ENCODE measurements at regions not wholly inside any gene's neighbourhood (a gene's known extent, or its start where the extent isn't known, plus 50 kb on each side); places are given as distances from the start of the nearest gene placed in this dataset.

DNA sequence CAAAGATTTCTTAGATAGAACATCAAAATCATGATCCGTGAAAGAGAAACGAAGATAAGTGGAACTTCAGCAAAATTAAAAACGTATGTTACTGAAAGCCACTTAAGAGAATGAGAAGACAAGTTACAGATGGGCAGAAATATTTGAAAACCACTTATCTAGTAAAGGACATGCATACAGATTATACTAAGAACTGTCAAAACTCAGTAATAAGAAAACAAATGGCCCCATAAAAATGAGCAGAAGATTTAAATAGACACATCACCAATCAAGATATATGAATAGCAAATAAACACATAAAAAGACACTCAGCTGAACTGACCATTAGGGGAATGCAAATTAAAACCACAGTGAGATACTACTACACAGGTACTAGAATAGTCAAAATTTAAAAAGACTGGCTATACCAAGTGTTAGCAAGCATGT is 343.7 kb downstream of the PTEN start:
- DNase-seq (ENCODE audit: low read depth), result no peak

DNA sequence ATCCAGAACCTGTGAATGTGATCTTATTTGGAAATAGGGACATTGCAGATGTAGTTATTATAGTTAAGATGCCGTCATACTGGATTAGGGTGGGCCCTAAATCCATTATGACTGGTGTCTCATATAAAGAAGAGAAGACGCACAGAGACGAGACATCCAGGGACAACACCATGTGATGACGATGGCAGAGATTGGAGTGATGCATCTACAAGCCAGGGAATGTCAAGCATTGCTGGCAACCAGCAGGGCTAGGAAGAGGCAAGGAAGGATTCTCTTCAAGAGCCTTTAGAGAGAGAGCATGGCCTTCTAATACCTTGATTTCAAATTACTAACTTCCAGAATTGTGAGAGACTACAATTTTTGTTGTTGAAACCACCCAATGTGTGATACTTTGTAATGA is 345.8 kb downstream of the PTEN start:
- no peak for DNase-seq (ENCODE audit: low read depth)

DNA sequence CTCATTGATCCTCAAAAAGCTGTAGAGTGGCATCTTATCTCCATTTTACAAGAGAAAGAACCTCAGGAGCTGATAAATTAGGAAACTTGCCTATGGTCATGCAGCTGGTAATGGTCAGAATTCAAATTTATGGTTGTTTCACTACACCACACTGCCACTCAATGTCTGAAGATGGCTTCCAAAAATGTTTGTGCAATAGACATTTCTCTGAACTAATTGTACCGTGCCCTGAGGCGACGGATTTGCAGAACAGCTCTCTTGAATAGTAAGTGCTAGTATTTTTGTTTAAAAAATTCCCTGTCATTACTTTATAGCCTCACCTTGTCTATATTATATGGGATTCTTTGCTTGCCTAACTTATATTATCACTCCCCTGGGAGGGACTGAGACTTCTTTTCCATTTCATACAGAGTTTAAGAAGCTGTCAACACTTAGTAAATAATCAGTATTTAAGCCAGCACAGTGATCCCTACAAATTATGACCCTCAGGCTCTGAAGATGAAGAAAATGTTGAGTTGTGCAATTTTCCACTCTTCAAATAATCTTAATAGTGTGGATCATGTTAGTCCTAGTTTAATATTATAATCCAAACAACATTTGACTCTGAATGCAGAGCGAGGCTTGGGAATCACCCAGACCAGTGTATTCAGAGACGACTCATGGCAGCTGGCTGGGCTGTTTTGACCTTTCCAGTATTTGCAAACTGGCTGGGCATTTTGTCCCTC is 346.6 kb downstream of the PTEN start:
- DNase-seq (ENCODE audit: low read depth), result no peak

DNA sequence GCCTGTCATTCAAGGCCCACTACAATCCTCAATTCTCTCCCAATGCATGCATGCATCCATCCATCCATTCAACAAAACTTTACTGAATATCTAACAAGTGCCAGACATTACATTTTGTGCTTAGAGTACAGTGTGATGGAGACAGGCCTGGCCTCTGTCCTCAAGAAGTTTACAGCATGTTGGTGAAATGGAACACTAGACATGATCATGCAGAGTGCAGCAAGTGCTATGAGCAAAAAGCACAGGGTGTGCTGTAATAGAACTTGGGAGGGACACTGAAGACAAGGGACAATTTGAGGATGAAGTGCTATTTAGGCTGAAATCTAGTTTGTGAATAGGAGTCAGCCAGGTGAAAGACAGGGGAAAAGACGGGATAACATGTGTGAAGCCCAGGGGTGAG is 347.8 kb downstream of the PTEN start:
- DNase-seq (ENCODE audit: low read depth), result no peak

DNA sequence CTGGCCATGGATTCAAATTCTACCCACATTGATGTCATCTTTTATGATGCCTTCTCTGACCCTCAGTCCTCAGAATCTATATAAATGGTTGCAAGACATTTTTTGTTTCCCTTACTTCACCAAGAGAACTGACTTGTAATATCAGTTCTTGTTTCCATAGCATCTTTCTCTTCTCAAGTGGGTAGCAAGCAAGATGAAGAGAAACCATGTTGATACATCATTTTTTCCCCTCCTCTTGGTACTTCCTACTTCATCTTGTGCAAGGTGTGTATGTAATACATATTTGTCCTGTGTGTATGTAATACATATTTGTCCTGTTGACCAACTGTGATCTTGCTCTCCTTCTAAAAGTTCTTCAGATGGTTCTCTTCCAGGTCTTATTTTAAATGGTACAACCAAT is 348.6 kb downstream of the PTEN start:
- no peak for DNase-seq (ENCODE audit: low read depth)

DNA sequence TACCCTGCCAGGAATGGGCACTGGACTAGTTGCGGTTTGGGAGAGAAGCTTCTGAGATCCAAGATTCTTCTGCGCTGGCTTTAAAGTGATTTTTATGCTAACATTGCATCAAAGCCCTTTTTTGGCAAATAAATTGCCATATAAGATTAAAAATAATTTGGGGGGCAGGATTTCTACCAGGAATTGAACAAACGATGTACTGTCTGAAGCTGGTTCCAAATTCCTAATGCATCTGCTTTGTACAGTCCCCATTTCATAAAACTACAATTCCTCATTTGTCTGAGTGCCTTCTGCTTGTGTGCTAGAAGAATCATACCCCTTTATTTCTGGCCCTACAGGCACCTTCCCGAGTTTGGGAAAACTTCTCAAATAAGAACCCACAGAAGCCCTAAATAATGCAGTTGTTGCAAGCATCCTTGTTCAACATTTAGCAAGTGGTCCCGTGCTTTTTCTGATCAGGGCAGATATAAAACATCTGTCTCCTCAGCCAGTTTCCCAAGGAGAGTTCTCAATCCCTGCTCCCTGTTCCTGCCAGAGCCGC is 349.7 kb downstream of the PTEN start:
- no peak for DNase-seq (ENCODE audit: low read depth)

DNA sequence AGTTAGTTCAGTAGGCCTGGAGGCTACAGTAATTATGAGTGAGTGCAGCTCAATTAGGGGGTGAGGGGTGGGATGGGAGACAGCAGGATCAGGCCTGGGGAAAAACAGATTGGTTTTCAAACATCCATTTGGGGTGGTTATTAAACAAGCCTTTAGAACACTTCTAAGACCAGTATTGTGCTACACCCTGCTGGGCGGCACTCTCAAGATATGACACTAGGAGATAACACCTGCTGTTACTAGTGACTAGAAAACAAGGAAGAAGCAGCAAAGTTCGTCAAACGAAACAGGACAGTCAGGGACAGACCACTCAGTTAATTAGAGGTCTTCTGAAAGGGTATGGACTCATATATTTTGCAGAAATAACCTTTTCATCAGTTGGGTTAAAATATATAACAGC is 353.6 kb downstream of the PTEN start:
- DNase-seq (ENCODE audit: low read depth), result no peak

DNA sequence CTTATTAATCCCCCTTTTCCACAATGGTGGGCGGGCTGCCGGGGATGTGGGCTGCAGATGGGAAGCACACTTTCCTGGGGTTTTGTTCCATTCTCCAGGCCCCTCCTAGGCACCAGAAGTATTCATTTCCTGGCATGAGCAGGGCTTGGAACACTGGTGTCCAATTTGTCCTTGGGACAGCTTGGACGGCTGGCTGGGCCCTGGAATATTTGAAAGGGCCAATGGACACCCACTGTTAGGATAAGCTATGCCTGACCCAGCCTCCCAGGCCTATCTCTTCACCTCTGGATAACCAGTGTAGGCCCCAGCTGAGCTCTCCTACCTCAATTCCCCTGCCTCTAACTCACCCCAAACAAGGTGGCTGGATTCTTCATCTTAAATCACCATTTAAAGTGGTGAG is 354.9 kb downstream of the PTEN start:
- no peak for DNase-seq (ENCODE audit: low read depth)

DNA sequence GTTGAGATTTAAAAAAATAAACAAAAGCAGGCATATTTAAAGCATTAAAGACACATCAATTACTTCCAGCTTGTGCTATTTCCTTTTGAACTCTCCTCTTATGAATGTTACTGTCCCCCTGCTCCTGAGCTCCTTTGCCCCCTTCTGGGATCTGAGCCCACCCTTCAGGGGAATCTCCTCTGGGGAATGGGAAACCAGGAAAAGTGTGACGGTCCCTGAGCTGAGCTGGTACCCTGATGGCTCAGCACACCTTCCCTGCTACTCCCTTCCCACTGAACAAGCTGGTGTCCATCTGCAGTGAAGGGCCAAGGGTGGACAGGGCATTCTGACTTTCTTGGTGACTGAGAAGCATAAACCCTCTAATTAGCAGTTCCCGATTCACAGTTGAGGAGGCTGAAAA is 356.3 kb downstream of the PTEN start:
- DNase-seq (ENCODE audit: low read depth), result no peak

DNA sequence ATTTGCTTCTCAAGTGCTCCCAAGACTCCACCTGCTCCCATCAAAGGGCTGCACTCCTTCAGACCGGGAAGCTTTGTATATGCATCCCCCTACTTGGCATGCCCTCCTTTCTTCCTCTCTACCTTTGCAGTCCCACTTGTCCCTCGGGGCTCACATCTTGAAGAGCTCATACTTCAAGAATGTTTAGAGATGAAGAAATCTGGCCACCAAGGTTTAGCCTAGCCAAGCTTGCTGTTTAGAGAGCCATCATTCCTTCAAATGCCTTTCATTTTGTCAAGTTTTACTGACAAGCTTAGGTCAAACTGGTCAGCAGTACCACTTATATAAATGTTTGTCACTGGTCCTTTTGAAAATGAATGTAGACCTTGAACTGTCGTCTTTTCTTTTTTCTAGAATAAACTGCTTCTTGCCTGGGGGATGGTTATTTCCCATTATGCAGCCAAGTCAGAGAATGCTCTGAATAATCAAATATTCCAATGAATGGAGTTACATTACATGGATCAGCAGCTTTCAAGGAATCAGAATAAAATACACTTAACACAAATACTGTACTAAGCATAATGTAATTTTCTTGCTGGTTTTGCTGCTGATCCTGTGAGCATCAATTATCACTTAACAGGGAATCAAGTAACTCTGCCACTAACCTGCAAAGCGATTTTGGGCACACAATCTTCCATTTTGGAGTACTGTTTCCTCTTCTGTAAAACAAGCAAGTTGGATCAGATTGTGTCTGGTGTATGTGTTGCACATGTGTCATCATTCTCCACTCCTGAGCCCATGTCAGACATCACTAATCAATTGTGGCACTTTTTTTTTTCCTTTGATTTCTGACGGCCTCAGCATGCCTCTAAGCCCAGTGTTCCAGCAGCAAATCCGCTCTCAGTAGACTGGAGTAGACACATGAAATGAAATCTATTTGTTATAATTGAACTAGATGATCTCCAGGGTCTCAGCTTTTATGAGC is 357.9 kb downstream of the PTEN start:
- DNase-seq (ENCODE audit: low read depth), result no peak

DNA sequence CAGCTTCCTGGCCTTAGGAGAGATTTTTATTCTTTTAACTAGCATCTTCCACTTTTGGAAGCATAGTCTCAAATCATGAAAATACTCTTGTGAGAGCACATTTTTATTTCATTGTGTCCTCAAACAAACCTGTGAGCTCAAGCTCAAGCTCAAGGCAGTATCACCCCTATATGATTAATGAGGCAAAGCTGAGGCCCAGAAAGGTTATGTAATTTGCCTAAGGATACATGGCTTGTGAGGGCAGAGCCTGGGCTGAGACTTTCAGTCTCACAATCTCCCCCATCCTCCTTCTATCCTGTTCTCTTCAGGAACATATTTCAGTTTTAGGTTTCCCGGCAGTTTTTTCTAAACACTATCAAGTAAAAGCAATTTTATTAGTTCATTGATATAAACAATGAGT is 359.5 kb downstream of the PTEN start:
- DNase-seq (ENCODE audit: low read depth), result no peak

Data from stimulated activated CD8-positive, alpha-beta memory T cell treated with anti-CD3 and anti-CD28 coated beads, Interleukin-12 subunit alpha, Interleukin-12 subunit beta, amount 100 ng/mL, for 4 hours (primary cell).